Naive B cell (primary cell): ENCODE measurements at regions not wholly inside any gene's neighbourhood (a gene's known extent, or its start where the extent isn't known, plus 50 kb on each side); places are given as distances from the start of the nearest gene placed in this dataset.

Source experiments
- ATAC-seq, 2 donors: fragments of 150-1000 bp; cut with Tn5 transposase; 2 replicates each; pipeline ENCODE4 v1.10.0; 2021; ENCODE audit warnings: low read depth in 2 of 2, mild to moderate bottlenecking in 2 of 2, moderate library complexity in 2 of 2
- DNase-seq: peaks from one replicate; pipeline ENCODE4 v3.0.0; 2022
- H3K27ac Mint-ChIP-seq, 6 donors: one replicate each; pipeline ENCODE4 v1.8.0; 2020 to 2022; ENCODE audit warnings: mild to moderate bottlenecking in 6 of 6, mixed read lengths in 6 of 6, moderate library complexity in 5 of 6, inconsistent platforms in 2 of 6
- H3K27me3 Mint-ChIP-seq, 3 donors: one replicate each; pipeline ENCODE4 v1.8.0; 2021 to 2022; ENCODE audit warnings: mixed read lengths in 3 of 3, mild to moderate bottlenecking in 1 of 3
- H3K36me3 Mint-ChIP-seq, 2 donors: one replicate each; pipeline ENCODE4 v1.8.0; 2020 to 2022; ENCODE audit warnings: mixed read lengths in 2 of 2, inconsistent platforms in 1 of 2, mild to moderate bottlenecking in 1 of 2
- H3K4me1 Mint-ChIP-seq, 3 donors: one replicate each; pipeline ENCODE4 v1.8.0; 2020 to 2022; ENCODE audit warnings: mixed read lengths in 3 of 3, inconsistent platforms in 1 of 3, mild to moderate bottlenecking in 1 of 3, moderate library complexity in 1 of 3
- H3K4me3 Mint-ChIP-seq, 8 donors: one replicate each; pipeline ENCODE4 v1.8.0; 2020 to 2022; ENCODE audit warnings: mild to moderate bottlenecking in 8 of 8, mixed read lengths in 8 of 8, moderate library complexity in 8 of 8, inconsistent platforms in 2 of 8
- H3K9me3 Mint-ChIP-seq, 7 donors: one replicate each; pipeline ENCODE4 v1.8.0; 2020 to 2022; ENCODE audit warnings: mixed read lengths in 7 of 7, mild to moderate bottlenecking in 5 of 7, inconsistent platforms in 2 of 7, moderate library complexity in 1 of 7

GRCh38 chr9:687034-687785, 154.3 kb upstream of the DMRT1 start:
- DNase-seq, result no peak
- no peaks in the 10 kb centered on the region for H3K9me3 Mint-ChIP-seq
- no peak overlapping the region for H3K27ac Mint-ChIP-seq
- H3K27me3 Mint-ChIP-seq, result peaks cover 0 to 5% (median 0%) of the 10 kb centered on the region in 3 donors
- no peaks in the 10 kb centered on the region for H3K36me3 Mint-ChIP-seq
- H3K4me3 Mint-ChIP-seq, result no peak overlapping the region
- H3K4me1 Mint-ChIP-seq, result peaks cover 7 to 17% (median 13%) of the 10 kb centered on the region in 3 donors
- ATAC-seq, result no peak

GRCh38 chr9:687994-688393, 153.5 kb upstream of the DMRT1 start:
- Mint-ChIP-seq H3K27ac (peak overlapping the region in 2 of 6 donors; percentile 40 to 60), H3K4me3 (no peak overlapping the region), H3K36me3 (no peaks in the 10 kb centered on the region), H3K9me3 (no peaks in the 10 kb centered on the region), H3K27me3 (peaks cover 0 to 5% (median 0%) of the 10 kb centered on the region in 3 donors), H3K4me1 (peaks cover 7 to 17% (median 13%) of the 10 kb centered on the region in 3 donors)
- DNase-seq (no peak), ATAC-seq (no peak)

- peaks cover 7 to 40% (median 30%) of the 10 kb centered on the region in 3 donors for H3K4me1 Mint-ChIP-seq
- H3K36me3 Mint-ChIP-seq, result no peaks in the 10 kb centered on the region
- no peak for ATAC-seq
- DNase-seq, result no peak
- no peak overlapping the region for H3K4me3 Mint-ChIP-seq
- peaks cover 0 to 2% (median 0%) of the 10 kb centered on the region in 7 donors for H3K9me3 Mint-ChIP-seq
- H3K27ac Mint-ChIP-seq, result no peak overlapping the region
- peaks cover 0 to 5% (median 0%) of the 10 kb centered on the region in 3 donors for H3K27me3 Mint-ChIP-seq
Measured at GRCh38 chr9:690517-691111, 150.9 kb upstream of the DMRT1 start.

- DNase-seq, result no peak
- Mint-ChIP-seq H3K4me3 (no peak overlapping the region), H3K27me3 (peaks cover 0 to 4% (median 0%) of the 10 kb centered on the region in 3 donors), H3K9me3 (peaks cover 0 to 2% (median 0%) of the 10 kb centered on the region in 7 donors), H3K4me1 (peaks cover 7 to 42% (median 31%) of the 10 kb centered on the region in 3 donors), H3K27ac (peak overlapping the region in 1 of 6 donors; percentile 27), H3K36me3 (no peaks in the 10 kb centered on the region)
- ATAC-seq, result no peak
Measured at GRCh38 chr9:691825-692400, 149.6 kb upstream of the DMRT1 start.

- Mint-ChIP-seq H3K27me3 (no peaks in the 10 kb centered on the region), H3K36me3 (no peaks in the 10 kb centered on the region), H3K27ac (peak overlapping the region in 1 of 6 donors; percentile 39), H3K9me3 (peaks cover 0 to 2% (median 0%) of the 10 kb centered on the region in 7 donors), H3K4me1 (peaks cover 7 to 42% (median 31%) of the 10 kb centered on the region in 3 donors), H3K4me3 (no peak overlapping the region)
- ATAC-seq (no peak), DNase-seq (no peak)
Measured at GRCh38 chr9:692636-693129, 148.8 kb upstream of the DMRT1 start.

GRCh38 chr9:693201-694091, 148.1 kb upstream of the DMRT1 start:
- H3K4me1 Mint-ChIP-seq, result peaks cover 1 to 34% (median 25%) of the 10 kb centered on the region in 3 donors
- H3K36me3 Mint-ChIP-seq, result no peaks in the 10 kb centered on the region
- ATAC-seq (no peak), DNase-seq (no peak)
- no peak overlapping the region for H3K4me3 Mint-ChIP-seq
- H3K9me3 Mint-ChIP-seq, result peaks cover 0 to 2% (median 0%) of the 10 kb centered on the region in 7 donors
- no peak overlapping the region for H3K27ac Mint-ChIP-seq
- H3K27me3 Mint-ChIP-seq, result no peaks in the 10 kb centered on the region

GRCh38 chr9:694092-694402, 147.4 kb upstream of the DMRT1 start:
- DNase-seq (no peak), ATAC-seq (no peak)
- Mint-ChIP-seq H3K36me3 (no peaks in the 10 kb centered on the region), H3K4me3 (no peak overlapping the region), H3K27ac (no peak overlapping the region), H3K9me3 (peaks cover 0 to 2% (median 0%) of the 10 kb centered on the region in 7 donors), H3K27me3 (peaks cover 0 to 3% (median under 1%) of the 10 kb centered on the region in 3 donors), H3K4me1 (peaks cover 0 to 30% (median 23%) of the 10 kb centered on the region in 3 donors)

GRCh38 chr9:694403-695154, 146.9 kb upstream of the DMRT1 start:
- H3K27me3 Mint-ChIP-seq, result peaks cover 0 to 6% (median 4%) of the 10 kb centered on the region in 3 donors
- ATAC-seq (peak in 1 of 2 donors; percentile 25), DNase-seq (no peak)
- H3K9me3 Mint-ChIP-seq, result peaks cover 0 to 2% (median 0%) of the 10 kb centered on the region in 7 donors
- peaks cover 0 to 26% (median 20%) of the 10 kb centered on the region in 3 donors for H3K4me1 Mint-ChIP-seq
- H3K27ac Mint-ChIP-seq, result peak overlapping the region in 2 of 6 donors; percentile 32 to 93
- H3K36me3 Mint-ChIP-seq, result no peaks in the 10 kb centered on the region
- peak overlapping the region in 3 of 8 donors; percentile 39 to 63 (median 58) for H3K4me3 Mint-ChIP-seq

- Mint-ChIP-seq H3K36me3 (no peaks in the 10 kb centered on the region), H3K4me3 (peak overlapping the region in 4 of 8 donors; percentile 39 to 63 (median 57)), H3K27ac (peak overlapping the region in 2 of 6 donors; percentile 32 to 93)
Measured at GRCh38 chr9:695252-695651, 146.2 kb upstream of the DMRT1 start.

GRCh38 chr9:696332-697323, 144.9 kb upstream of the DMRT1 start:
- ATAC-seq, result no peak
- Mint-ChIP-seq H3K27me3 (peaks cover 0 to 11% (median 4%) of the 10 kb centered on the region in 3 donors), H3K9me3 (peaks cover 0 to 2% (median 0%) of the 10 kb centered on the region in 7 donors), H3K4me3 (no peak overlapping the region), H3K27ac (no peak overlapping the region), H3K36me3 (no peaks in the 10 kb centered on the region), H3K4me1 (peaks cover 0 to 25% (median 18%) of the 10 kb centered on the region in 3 donors)
- DNase-seq, result no peak

More at GRCh38 chr9:695252-695651, 146.2 kb upstream of the DMRT1 start:
- ATAC-seq (no peak), DNase-seq (no peak)
- Mint-ChIP-seq H3K27me3 (peaks cover 0 to 9% (median 4%) of the 10 kb centered on the region in 3 donors), H3K9me3 (peaks cover 0 to 2% (median 0%) of the 10 kb centered on the region in 7 donors), H3K4me1 (peaks cover 0 to 25% (median 18%) of the 10 kb centered on the region in 3 donors)

- H3K9me3 Mint-ChIP-seq, result peaks cover 0 to 2% (median 0%) of the 10 kb centered on the region in 7 donors
- DNase-seq (no peak), ATAC-seq (no peak)
- H3K36me3 Mint-ChIP-seq, result no peaks in the 10 kb centered on the region
- no peak overlapping the region for H3K27ac Mint-ChIP-seq
- H3K27me3 Mint-ChIP-seq, result peaks cover 0 to 20% (median 10%) of the 10 kb centered on the region in 3 donors
- H3K4me3 Mint-ChIP-seq, result no peak overlapping the region
- H3K4me1 Mint-ChIP-seq, result peaks cover 0 to 25% (median 16%) of the 10 kb centered on the region in 3 donors
Measured at GRCh38 chr9:698276-698675, 143.2 kb upstream of the DMRT1 start.
